ENCODE measurements at regions not wholly inside any gene's neighbourhood (a gene's known extent, or its start where the extent isn't known, plus 50 kb on each side); places are given as distances from the start of the nearest gene placed in this dataset.
"Not testable (repeated sequence)": the region's sequence is repeated elsewhere in the genome, so short reads cannot be mapped to it uniquely, and the experiment has no call there.

- Histone ChIP-seq H3K27me3 (ENCODE audit: control insufficient read depth, insufficient read depth, low read length) (no peaks in the 10 kb centered on the region), H3K9me3 (replicated peaks; ENCODE audit: control insufficient read depth, low read depth, low read length) (no peaks in the 10 kb centered on the region), H3K4me3 (ENCODE audit: low read length) (no peak overlapping the region), H3K27ac (ENCODE audit: low read length) (peak overlapping the region; percentile 74), H3K4me1 (ENCODE audit: control insufficient read depth, insufficient read depth, low read length) (peaks cover 44% of the 10 kb centered on the region), H3K36me3 (ENCODE audit: control insufficient read depth, insufficient read depth, low read length) (no peaks in the 10 kb centered on the region)
- 83% methylated on average over 2 of the region's 4 CpGs for WGBS (ENCODE audit: insufficient coverage)
- no peak for DNase-seq
Measured at GRCh38 chr6:44042261-44042988, 84.8 kb downstream of the MRPL14 start.

GRCh38 chr6:44041461-44042260 lies 85.6 kb downstream of the MRPL14 start:
- peak overlapping the region; percentile 74 for H3K27ac ChIP-seq (ENCODE audit: low read length)
- no peaks in the 10 kb centered on the region for H3K36me3 ChIP-seq (ENCODE audit: control insufficient read depth, insufficient read depth, low read length)
- DNase-seq: peak; percentile 87
- H3K27me3 ChIP-seq (ENCODE audit: control insufficient read depth, insufficient read depth, low read length): no peaks in the 10 kb centered on the region
- WGBS (ENCODE audit: insufficient coverage): 31% methylated on average over 8 of the region's 10 CpGs
- no peak overlapping the region for H3K4me3 ChIP-seq (ENCODE audit: low read length)
- H3K4me1 ChIP-seq (ENCODE audit: control insufficient read depth, insufficient read depth, low read length): peaks cover 44% of the 10 kb centered on the region
- H3K9me3 ChIP-seq (replicated peaks; ENCODE audit: control insufficient read depth, low read depth, low read length): no peaks in the 10 kb centered on the region

- DNase-seq: no peak
- WGBS (ENCODE audit: insufficient coverage): 72% methylated on average over 2 of the region's 4 CpGs
- H3K4me1 ChIP-seq (ENCODE audit: control insufficient read depth, insufficient read depth, low read length): peaks cover 43% of the 10 kb centered on the region
- no peak overlapping the region for H3K4me3 ChIP-seq (ENCODE audit: low read length)
- H3K27ac ChIP-seq (ENCODE audit: low read length): no peak overlapping the region
- no peaks in the 10 kb centered on the region for H3K36me3 ChIP-seq (ENCODE audit: control insufficient read depth, insufficient read depth, low read length)
- H3K27me3 ChIP-seq (ENCODE audit: control insufficient read depth, insufficient read depth, low read length): no peaks in the 10 kb centered on the region
- H3K9me3 ChIP-seq (replicated peaks; ENCODE audit: control insufficient read depth, low read depth, low read length): no peaks in the 10 kb centered on the region
Measured at GRCh38 chr6:44040786-44041185, 86.5 kb downstream of the MRPL14 start.

- DNase-seq: no peak
- no peaks in the 10 kb centered on the region for H3K36me3 ChIP-seq (ENCODE audit: control insufficient read depth, insufficient read depth, low read length)
- WGBS (ENCODE audit: insufficient coverage): 63% methylated on average over 3 of the region's 7 CpGs
- no peak overlapping the region for H3K4me3 ChIP-seq (ENCODE audit: low read length)
- no peaks in the 10 kb centered on the region for H3K27me3 ChIP-seq (ENCODE audit: control insufficient read depth, insufficient read depth, low read length)
- no peaks in the 10 kb centered on the region for H3K9me3 ChIP-seq (replicated peaks; ENCODE audit: control insufficient read depth, low read depth, low read length)
- peaks cover 39% of the 10 kb centered on the region for H3K4me1 ChIP-seq (ENCODE audit: control insufficient read depth, insufficient read depth, low read length)
- H3K27ac ChIP-seq (ENCODE audit: low read length): no peak overlapping the region
Measured at GRCh38 chr6:44039839-44040350, 87.4 kb downstream of the MRPL14 start.

- H3K4me1 ChIP-seq (ENCODE audit: control insufficient read depth, insufficient read depth, low read length): peaks cover 45% of the 10 kb centered on the region
- H3K9me3 ChIP-seq (replicated peaks; ENCODE audit: control insufficient read depth, low read depth, low read length): no peaks in the 10 kb centered on the region
- H3K36me3 ChIP-seq (ENCODE audit: control insufficient read depth, insufficient read depth, low read length): no peaks in the 10 kb centered on the region
- H3K4me3 ChIP-seq (ENCODE audit: low read length): no peak overlapping the region
- no peak for DNase-seq
- H3K27ac ChIP-seq (ENCODE audit: low read length): no peak overlapping the region
- H3K27me3 ChIP-seq (ENCODE audit: control insufficient read depth, insufficient read depth, low read length): no peaks in the 10 kb centered on the region
- WGBS (ENCODE audit: insufficient coverage): 87% methylated on average over 3 of the region's 6 CpGs
Measured at GRCh38 chr6:44039191-44039719, 88.0 kb downstream of the MRPL14 start.

GRCh38 chr6:44038543-44039065 lies 88.6 kb downstream of the MRPL14 start:
- no peak for DNase-seq
- H3K27ac ChIP-seq (ENCODE audit: low read length): no peak overlapping the region
- H3K4me3 ChIP-seq (ENCODE audit: low read length): no peak overlapping the region
- WGBS (ENCODE audit: insufficient coverage): 64% methylated on average over 3 of the region's 4 CpGs
- no peaks in the 10 kb centered on the region for H3K36me3 ChIP-seq (ENCODE audit: control insufficient read depth, insufficient read depth, low read length)
- no peaks in the 10 kb centered on the region for H3K9me3 ChIP-seq (replicated peaks; ENCODE audit: control insufficient read depth, low read depth, low read length)
- peaks cover 40% of the 10 kb centered on the region for H3K4me1 ChIP-seq (ENCODE audit: control insufficient read depth, insufficient read depth, low read length)
- H3K27me3 ChIP-seq (ENCODE audit: control insufficient read depth, insufficient read depth, low read length): no peaks in the 10 kb centered on the region

GRCh38 chr6:44037847-44038542 lies 89.3 kb downstream of the MRPL14 start:
- H3K9me3 ChIP-seq (replicated peaks; ENCODE audit: control insufficient read depth, low read depth, low read length): no peaks in the 10 kb centered on the region
- H3K36me3 ChIP-seq (ENCODE audit: control insufficient read depth, insufficient read depth, low read length): no peaks in the 10 kb centered on the region
- no peak overlapping the region for H3K4me3 ChIP-seq (ENCODE audit: low read length)
- DNase-seq: no peak
- no peak overlapping the region for H3K27ac ChIP-seq (ENCODE audit: low read length)
- H3K27me3 ChIP-seq (ENCODE audit: control insufficient read depth, insufficient read depth, low read length): no peaks in the 10 kb centered on the region
- 96% methylated on average over 11 of the region's 13 CpGs for WGBS (ENCODE audit: insufficient coverage)
- peaks cover 34% of the 10 kb centered on the region for H3K4me1 ChIP-seq (ENCODE audit: control insufficient read depth, insufficient read depth, low read length)

GRCh38 chr6:44037276-44037675 lies 90.0 kb downstream of the MRPL14 start:
- not testable (repeated sequence) for H3K36me3 ChIP-seq (ENCODE audit: control insufficient read depth, insufficient read depth, low read length); H3K9me3 ChIP-seq (replicated peaks; ENCODE audit: control insufficient read depth, low read depth, low read length); H3K27ac ChIP-seq (ENCODE audit: low read length); DNase-seq; H3K4me3 ChIP-seq (ENCODE audit: low read length); H3K27me3 ChIP-seq (ENCODE audit: control insufficient read depth, insufficient read depth, low read length)
- peaks cover 27% of the 10 kb centered on the region for H3K4me1 ChIP-seq (ENCODE audit: control insufficient read depth, insufficient read depth, low read length)
- WGBS (ENCODE audit: insufficient coverage): 81% methylated on average over 3 of the region's 9 CpGs

- Histone ChIP-seq H3K4me3 (ENCODE audit: low read length) (no peak overlapping the region), H3K4me1 (ENCODE audit: control insufficient read depth, insufficient read depth, low read length) (peaks cover 22% of the 10 kb centered on the region), H3K27ac (ENCODE audit: low read length) (no peak overlapping the region), H3K9me3 (replicated peaks; ENCODE audit: control insufficient read depth, low read depth, low read length) (no peaks in the 10 kb centered on the region), H3K27me3 (ENCODE audit: control insufficient read depth, insufficient read depth, low read length) (no peaks in the 10 kb centered on the region), H3K36me3 (ENCODE audit: control insufficient read depth, insufficient read depth, low read length) (no peaks in the 10 kb centered on the region)
- WGBS (ENCODE audit: insufficient coverage): 91% methylated on average over 9 of the region's 9 CpGs
- no peak for DNase-seq
Measured at GRCh38 chr6:44036699-44037101, 90.6 kb downstream of the MRPL14 start.

Measured in muscle of leg (tissue), 3 donors.